GM18499 (cell line): ENCODE measurements at regions not wholly inside any gene's neighbourhood (a gene's known extent, or its start where the extent isn't known, plus 50 kb on each side); places are given as distances from the start of the nearest gene placed in this dataset.

Experiments
- ATAC-seq: cut with Tn5 transposase; IDR thresholded peaks from one replicate; pipeline ENCODE4 v1.9.1; 2021; ENCODE audit warnings: moderate number of reproducible peaks; ENCODE audit not compliant: insufficient read depth, unreplicated experiment

- ATAC-seq: no peak
Observed at GRCh38 chr12:13371797-13372196, 175.3 kb downstream of the EMP1 start.

- ATAC-seq: no peak
Observed at GRCh38 chr12:13371367-13371766, 174.8 kb downstream of the EMP1 start.

- no peak for ATAC-seq
Observed at GRCh38 chr12:13369474-13370056, 173.0 kb downstream of the EMP1 start.

GRCh38 chr12:13368971-13369370 lies 172.4 kb downstream of the EMP1 start:
- no peak for ATAC-seq

GRCh38 chr12:13368431-13368830 lies 171.9 kb downstream of the EMP1 start:
- ATAC-seq: no peak

GRCh38 chr12:13367973-13368372 lies 171.4 kb downstream of the EMP1 start:
- no peak for ATAC-seq

- ATAC-seq: no peak
Observed at GRCh38 chr12:13365748-13366366, 169.3 kb downstream of the EMP1 start.

GRCh38 chr12:13362260-13362841 lies 165.8 kb downstream of the EMP1 start:
- no peak for ATAC-seq

- no peak for ATAC-seq
Observed at GRCh38 chr12:13359636-13360035, 163.1 kb downstream of the EMP1 start.

GRCh38 chr12:13358391-13358905 lies 161.9 kb downstream of the EMP1 start:
- ATAC-seq: no peak

- no peak for ATAC-seq
Observed at GRCh38 chr12:13350946-13351345, 154.4 kb downstream of the EMP1 start.

- ATAC-seq: no peak
Observed at GRCh38 chr12:13350381-13350780, 153.9 kb downstream of the EMP1 start.

GRCh38 chr12:13348464-13348863 lies 151.9 kb downstream of the EMP1 start:
- ATAC-seq: no peak

GRCh38 chr12:13347241-13348043 lies 150.9 kb downstream of the EMP1 start:
- no peak for ATAC-seq

- no peak for ATAC-seq
Observed at GRCh38 chr12:13345722-13346121, 149.2 kb downstream of the EMP1 start.

- no peak for ATAC-seq
Observed at GRCh38 chr12:13343375-13343774, 146.8 kb downstream of the EMP1 start.

GRCh38 chr12:13342971-13343370 lies 146.4 kb downstream of the EMP1 start:
- ATAC-seq: no peak

- no peak for ATAC-seq
Observed at GRCh38 chr12:13340149-13340548, 143.6 kb downstream of the EMP1 start.

GRCh38 chr12:13339538-13339937 lies 143.0 kb downstream of the EMP1 start:
- no peak for ATAC-seq

- no peak for ATAC-seq
Observed at GRCh38 chr12:13339091-13339490, 142.6 kb downstream of the EMP1 start.

GRCh38 chr12:13337791-13338190 lies 141.3 kb downstream of the EMP1 start:
- no peak for ATAC-seq
